Hepatocyte (in vitro differentiated cells): ENCODE measurements at regions not wholly inside any gene's neighbourhood (a gene's known extent, or its start where the extent isn't known, plus 50 kb on each side); places are given as distances from the start of the nearest gene placed in this dataset.

Experiments used
- EZH2 ChIP-seq: fragments of 200-600 bp; sonication (generic); IDR thresholded peaks from 2 replicates; pipeline ENCODE4 v1.6.1; 2016; ENCODE audit warnings: antibody characterized with exemption, mild to moderate bottlenecking, borderline replicate concordance
- EZH2phosphoT487 ChIP-seq: fragments of 200-600 bp; sonication (generic); IDR thresholded peaks from one replicate; pipeline ENCODE4 v1.6.1; 2018; ENCODE audit warnings: antibody characterized with exemption, mild to moderate bottlenecking, low read depth, moderate library complexity; ENCODE audit not compliant: unreplicated experiment, severe bottlenecking
- TF ChIP-seq, protein P1 (sequence below): fragments of 200-600 bp; sonication (generic); IDR thresholded peaks from 2 replicates; pipeline ENCODE4 v1.5.1; 2016; ENCODE audit warnings: antibody characterized with exemption, mild to moderate bottlenecking; ENCODE audit not compliant: poor library complexity

DNA sequence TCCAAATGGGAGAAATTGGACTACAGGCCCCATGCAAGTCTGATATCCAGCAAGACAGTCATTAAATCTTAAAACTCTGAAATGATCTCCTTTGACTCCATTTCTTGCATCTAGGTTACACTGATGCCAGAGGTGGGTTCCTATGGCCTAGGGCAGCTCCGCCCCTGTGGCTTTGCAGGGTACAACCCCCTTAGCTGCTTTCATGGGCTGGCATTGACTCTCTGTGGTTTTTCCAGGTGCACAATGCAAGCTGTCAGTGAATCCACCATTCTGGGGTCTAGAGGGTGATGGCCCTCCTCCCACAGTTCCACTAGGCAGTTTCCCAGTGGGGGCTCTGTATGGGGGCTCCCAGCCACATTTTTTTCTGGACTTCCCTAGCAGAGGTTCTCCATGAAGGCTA is 228.5 kb upstream of the ADAMTS3 start:
- TF ChIP-seq, protein P1, sequence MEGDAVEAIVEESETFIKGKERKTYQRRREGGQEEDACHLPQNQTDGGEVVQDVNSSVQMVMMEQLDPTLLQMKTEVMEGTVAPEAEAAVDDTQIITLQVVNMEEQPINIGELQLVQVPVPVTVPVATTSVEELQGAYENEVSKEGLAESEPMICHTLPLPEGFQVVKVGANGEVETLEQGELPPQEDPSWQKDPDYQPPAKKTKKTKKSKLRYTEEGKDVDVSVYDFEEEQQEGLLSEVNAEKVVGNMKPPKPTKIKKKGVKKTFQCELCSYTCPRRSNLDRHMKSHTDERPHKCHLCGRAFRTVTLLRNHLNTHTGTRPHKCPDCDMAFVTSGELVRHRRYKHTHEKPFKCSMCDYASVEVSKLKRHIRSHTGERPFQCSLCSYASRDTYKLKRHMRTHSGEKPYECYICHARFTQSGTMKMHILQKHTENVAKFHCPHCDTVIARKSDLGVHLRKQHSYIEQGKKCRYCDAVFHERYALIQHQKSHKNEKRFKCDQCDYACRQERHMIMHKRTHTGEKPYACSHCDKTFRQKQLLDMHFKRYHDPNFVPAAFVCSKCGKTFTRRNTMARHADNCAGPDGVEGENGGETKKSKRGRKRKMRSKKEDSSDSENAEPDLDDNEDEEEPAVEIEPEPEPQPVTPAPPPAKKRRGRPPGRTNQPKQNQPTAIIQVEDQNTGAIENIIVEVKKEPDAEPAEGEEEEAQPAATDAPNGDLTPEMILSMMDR = no peak
- no peak for TF ChIP-seq EZH2
- no peak for TF ChIP-seq EZH2phosphoT487
